ENCODE measurements at regions not wholly inside any gene's neighbourhood (a gene's known extent, or its start where the extent isn't known, plus 50 kb on each side); places are given as distances from the start of the nearest gene placed in this dataset.

DNA sequence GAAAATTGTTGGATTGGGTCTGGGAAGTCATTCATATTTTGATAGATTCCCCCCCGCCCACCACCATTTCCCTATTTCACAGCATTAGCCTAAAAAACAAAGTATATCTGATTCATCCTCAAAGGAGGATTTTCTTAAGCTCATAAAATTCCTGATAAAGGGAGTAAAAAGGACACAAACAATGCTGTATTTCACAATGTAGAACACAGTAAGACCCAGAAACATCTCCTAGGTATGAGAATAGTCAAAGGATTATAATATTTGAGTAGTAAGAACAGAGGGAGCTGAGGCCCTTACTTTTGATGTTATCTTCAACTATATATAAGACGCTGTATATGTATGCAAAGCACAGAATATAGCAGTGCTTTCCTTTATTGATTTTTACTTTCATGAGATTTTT, 225.3 kb downstream of the TGFB2 start:
- no peak overlapping the region for H3K27ac Mint-ChIP-seq (ENCODE audit: unreplicated experiment)
- no peak for DNase-seq
- H3K36me3 Mint-ChIP-seq (ENCODE audit: insufficient read depth, unreplicated experiment) = no peaks in the 10 kb centered on the region
- CTCF ChIA-PET = interaction anchor here (0.6 kb wide), 3 partner anchors 29 to 548 kb away, joined by 3 read pairs; no protein-coding TSS in a partner anchor
- no TSS peak for BruUV-seq (replicated peaks)
- TF ChIP-seq, protein P1, sequence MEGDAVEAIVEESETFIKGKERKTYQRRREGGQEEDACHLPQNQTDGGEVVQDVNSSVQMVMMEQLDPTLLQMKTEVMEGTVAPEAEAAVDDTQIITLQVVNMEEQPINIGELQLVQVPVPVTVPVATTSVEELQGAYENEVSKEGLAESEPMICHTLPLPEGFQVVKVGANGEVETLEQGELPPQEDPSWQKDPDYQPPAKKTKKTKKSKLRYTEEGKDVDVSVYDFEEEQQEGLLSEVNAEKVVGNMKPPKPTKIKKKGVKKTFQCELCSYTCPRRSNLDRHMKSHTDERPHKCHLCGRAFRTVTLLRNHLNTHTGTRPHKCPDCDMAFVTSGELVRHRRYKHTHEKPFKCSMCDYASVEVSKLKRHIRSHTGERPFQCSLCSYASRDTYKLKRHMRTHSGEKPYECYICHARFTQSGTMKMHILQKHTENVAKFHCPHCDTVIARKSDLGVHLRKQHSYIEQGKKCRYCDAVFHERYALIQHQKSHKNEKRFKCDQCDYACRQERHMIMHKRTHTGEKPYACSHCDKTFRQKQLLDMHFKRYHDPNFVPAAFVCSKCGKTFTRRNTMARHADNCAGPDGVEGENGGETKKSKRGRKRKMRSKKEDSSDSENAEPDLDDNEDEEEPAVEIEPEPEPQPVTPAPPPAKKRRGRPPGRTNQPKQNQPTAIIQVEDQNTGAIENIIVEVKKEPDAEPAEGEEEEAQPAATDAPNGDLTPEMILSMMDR (IDR thresholded peaks at IDR 0.05; ENCODE audit: unreplicated experiment) = no peak
- peaks cover 3% of the 10 kb centered on the region for H3K9me3 Mint-ChIP-seq (ENCODE audit: low read depth, unreplicated experiment)
- H3K4me3 Mint-ChIP-seq (ENCODE audit: low read depth, unreplicated experiment) = no peak overlapping the region
- H3K27me3 Mint-ChIP-seq (ENCODE audit: unreplicated experiment) = no peaks in the 10 kb centered on the region
- peaks cover 13% of the 10 kb centered on the region for H3K4me1 Mint-ChIP-seq (ENCODE audit: low read depth, unreplicated experiment)
- intact Hi-C loops (cut with micrococcal nuclease; ENCODE audit: unreplicated experiment) = no loop called here

DNA sequence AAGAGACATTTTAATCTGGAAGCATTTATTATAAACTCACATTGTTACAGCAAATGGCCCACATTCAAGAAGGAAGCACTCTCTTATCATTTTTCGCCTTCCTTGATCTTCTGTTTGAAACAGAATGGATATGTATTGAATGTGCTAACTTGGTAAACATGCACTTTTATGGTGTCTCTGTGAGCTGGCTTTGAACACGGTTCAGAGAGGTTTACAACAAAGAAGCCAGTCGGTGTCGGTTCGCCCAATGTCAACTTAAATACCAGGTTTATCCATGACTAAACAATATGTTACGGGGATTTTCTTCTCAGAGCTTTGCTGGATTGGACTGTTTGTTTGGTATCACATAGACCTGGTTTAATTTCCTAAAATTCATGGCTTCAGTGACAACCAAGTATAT, 226.4 kb downstream of the TGFB2 start:
- TF ChIP-seq, protein P1 (IDR thresholded peaks at IDR 0.05; ENCODE audit: unreplicated experiment) = no peak
- Mint-ChIP-seq H3K27me3 (ENCODE audit: unreplicated experiment) (no peaks in the 10 kb centered on the region), H3K36me3 (ENCODE audit: insufficient read depth, unreplicated experiment) (no peaks in the 10 kb centered on the region), H3K9me3 (ENCODE audit: low read depth, unreplicated experiment) (peaks cover 3% of the 10 kb centered on the region), H3K27ac (ENCODE audit: unreplicated experiment) (no peak overlapping the region), H3K4me3 (ENCODE audit: low read depth, unreplicated experiment) (no peak overlapping the region), H3K4me1 (ENCODE audit: low read depth, unreplicated experiment) (peaks cover 13% of the 10 kb centered on the region)
- intact Hi-C loops (cut with micrococcal nuclease; ENCODE audit: unreplicated experiment) = no loop called here
- CTCF ChIA-PET = no interaction called here
- BruUV-seq (replicated peaks) = no TSS peak
- no peak for DNase-seq

DNA sequence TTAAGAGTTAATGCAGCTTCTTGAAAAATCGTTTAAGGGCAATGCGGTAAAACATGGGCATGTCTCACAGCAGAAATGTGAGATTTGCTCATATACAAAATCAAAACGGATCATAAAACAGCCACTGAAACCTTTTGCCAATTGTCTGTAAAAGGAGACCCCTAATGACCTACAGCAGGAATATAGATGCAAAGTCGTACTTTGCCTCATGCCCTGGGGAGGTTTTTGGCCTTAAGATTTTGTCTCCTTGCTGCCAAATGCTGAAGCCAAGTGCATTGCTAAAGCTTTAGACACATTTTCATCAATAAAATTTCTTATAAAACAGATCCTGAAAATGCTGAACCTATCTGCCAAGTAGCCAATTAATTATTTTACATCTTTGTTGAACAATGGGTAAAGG, 226.9 kb downstream of the TGFB2 start:
- CTCF ChIA-PET = no interaction called here
- no peaks in the 10 kb centered on the region for H3K36me3 Mint-ChIP-seq (ENCODE audit: insufficient read depth, unreplicated experiment)
- intact Hi-C loops (cut with micrococcal nuclease; ENCODE audit: unreplicated experiment) = no loop called here

DNA sequence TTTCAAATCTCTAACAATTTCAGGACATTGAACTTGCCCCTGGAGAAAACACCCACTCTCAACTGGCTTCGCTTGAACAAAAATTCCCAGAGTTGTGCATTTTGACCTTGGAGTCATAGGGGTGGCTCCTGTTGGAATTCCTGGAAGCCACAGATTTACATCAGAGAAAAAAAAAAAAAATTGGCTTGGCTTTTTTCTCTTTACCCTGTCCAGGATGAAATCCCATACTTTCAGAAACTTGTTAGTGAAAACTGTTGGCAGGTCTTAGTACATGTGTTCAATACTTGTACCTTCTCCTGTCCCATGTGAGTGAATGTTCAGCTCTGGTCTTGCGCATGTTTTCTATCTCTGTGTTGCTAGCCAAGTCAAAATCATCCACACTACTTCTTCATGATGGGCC, 228.8 kb downstream of the TGFB2 start:
- CTCF ChIA-PET = no interaction called here
- Mint-ChIP-seq H3K36me3 (ENCODE audit: insufficient read depth, unreplicated experiment) (no peaks in the 10 kb centered on the region), H3K4me3 (ENCODE audit: low read depth, unreplicated experiment) (no peak overlapping the region), H3K27me3 (ENCODE audit: unreplicated experiment) (no peaks in the 10 kb centered on the region), H3K27ac (ENCODE audit: unreplicated experiment) (no peak overlapping the region), H3K9me3 (ENCODE audit: low read depth, unreplicated experiment) (peaks cover 5% of the 10 kb centered on the region), H3K4me1 (ENCODE audit: low read depth, unreplicated experiment) (peaks cover 13% of the 10 kb centered on the region)
- DNase-seq = no peak
- intact Hi-C loops (cut with micrococcal nuclease; ENCODE audit: unreplicated experiment) = no loop called here
- TF ChIP-seq, protein P1 (IDR thresholded peaks at IDR 0.05; ENCODE audit: unreplicated experiment) = no peak
- BruUV-seq (replicated peaks) = no TSS peak

More for the DNA sequence above, 226.9 kb downstream of the TGFB2 start:
- no peak overlapping the region for H3K27ac Mint-ChIP-seq (ENCODE audit: unreplicated experiment)
- H3K9me3 Mint-ChIP-seq (ENCODE audit: low read depth, unreplicated experiment) = peaks cover 3% of the 10 kb centered on the region
- H3K27me3 Mint-ChIP-seq (ENCODE audit: unreplicated experiment) = no peaks in the 10 kb centered on the region
- TF ChIP-seq, protein P1 (IDR thresholded peaks at IDR 0.05; ENCODE audit: unreplicated experiment) = no peak
- H3K4me3 Mint-ChIP-seq (ENCODE audit: low read depth, unreplicated experiment) = no peak overlapping the region
- no peak for DNase-seq
- H3K4me1 Mint-ChIP-seq (ENCODE audit: low read depth, unreplicated experiment) = peaks cover 13% of the 10 kb centered on the region
- BruUV-seq (replicated peaks) = no TSS peak
